Esophagus muscularis mucosa (tissue), 4 donors: ENCODE measurements at regions not wholly inside any gene's neighbourhood (a gene's known extent, or its start where the extent isn't known, plus 50 kb on each side); places are given as distances from the start of the nearest gene placed in this dataset.

ENCODE experiments used
- EP300 ChIP-seq: sonication (generic); formaldehyde crosslinking; IDR thresholded peaks from one replicate; pipeline ENCODE4 v1.6.1; 2017; ENCODE audit warnings: antibody characterized with exemption
- POLR2A ChIP-seq: fragments of 450-650 bp; IDR thresholded peaks from one replicate; pipeline ENCODE4 v1.6.1; 2017; ENCODE audit warnings: antibody characterized with exemption, moderate library complexity, mild to moderate bottlenecking, low read depth
- TF ChIP-seq, protein P1 (sequence below), 3 experiments: fragments of 200-600 bp in 2 of 3; fragments of 450-650 bp in 1 of 3; sonication (generic) in 2 of 3; IDR thresholded peaks; one replicate each; pipeline ENCODE4 v1.5.1; 2017 to 2019; ENCODE audit warnings: antibody characterized with exemption in 3 of 3, mild to moderate bottlenecking in 2 of 3, moderate library complexity in 1 of 3

DNA sequence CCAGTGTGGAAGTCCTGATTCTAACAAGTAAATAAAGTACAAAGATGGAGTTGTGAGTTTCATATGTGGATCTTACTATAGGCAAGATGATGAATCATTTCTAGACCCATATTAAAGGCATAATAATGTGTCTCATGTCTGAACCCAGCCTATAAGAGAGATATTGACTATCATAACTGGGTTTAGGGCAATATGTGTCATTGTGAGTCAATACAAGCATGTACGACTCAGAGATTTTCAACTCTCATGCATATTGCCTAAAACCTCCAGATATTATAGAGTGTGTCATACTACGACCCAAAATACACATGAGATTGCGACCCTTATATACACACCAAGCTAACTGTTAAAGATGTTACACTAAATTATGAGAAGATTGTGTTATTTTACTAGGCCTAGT, 1003.9 kb upstream of the TSPY4 start:
- no peak for TF ChIP-seq EP300
- TF ChIP-seq, protein P1, sequence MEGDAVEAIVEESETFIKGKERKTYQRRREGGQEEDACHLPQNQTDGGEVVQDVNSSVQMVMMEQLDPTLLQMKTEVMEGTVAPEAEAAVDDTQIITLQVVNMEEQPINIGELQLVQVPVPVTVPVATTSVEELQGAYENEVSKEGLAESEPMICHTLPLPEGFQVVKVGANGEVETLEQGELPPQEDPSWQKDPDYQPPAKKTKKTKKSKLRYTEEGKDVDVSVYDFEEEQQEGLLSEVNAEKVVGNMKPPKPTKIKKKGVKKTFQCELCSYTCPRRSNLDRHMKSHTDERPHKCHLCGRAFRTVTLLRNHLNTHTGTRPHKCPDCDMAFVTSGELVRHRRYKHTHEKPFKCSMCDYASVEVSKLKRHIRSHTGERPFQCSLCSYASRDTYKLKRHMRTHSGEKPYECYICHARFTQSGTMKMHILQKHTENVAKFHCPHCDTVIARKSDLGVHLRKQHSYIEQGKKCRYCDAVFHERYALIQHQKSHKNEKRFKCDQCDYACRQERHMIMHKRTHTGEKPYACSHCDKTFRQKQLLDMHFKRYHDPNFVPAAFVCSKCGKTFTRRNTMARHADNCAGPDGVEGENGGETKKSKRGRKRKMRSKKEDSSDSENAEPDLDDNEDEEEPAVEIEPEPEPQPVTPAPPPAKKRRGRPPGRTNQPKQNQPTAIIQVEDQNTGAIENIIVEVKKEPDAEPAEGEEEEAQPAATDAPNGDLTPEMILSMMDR (IDR thresholded peaks at IDR 0.05): no peak
- TF ChIP-seq POLR2A: no peak
